ENCODE measurements at regions not wholly inside any gene's neighbourhood (a gene's known extent, or its start where the extent isn't known, plus 50 kb on each side); places are given as distances from the start of the nearest gene placed in this dataset.

- TF ChIP-seq SUZ12 (IDR thresholded peaks at IDR 0.05) = no peak
- ChIA-PET CTCF (no interaction called here), POLR2A (no interaction called here)
- DNase-seq (ENCODE audit: extremely low spot score) = no peak
Measured at GRCh38 chr1:244339073-244339692, 112.5 kb downstream of the ADSS2 start.

GRCh38 chr1:244339776-244340175, 111.9 kb downstream of the ADSS2 start:
- TF ChIP-seq ARNT (IDR thresholded peaks at IDR 0.05) (no peak), BHLHE40 (IDR thresholded peaks at IDR 0.05; ENCODE audit: borderline replicate concordance) (no peak), FOXM1 (IDR thresholded peaks at IDR 0.05; ENCODE audit: borderline replicate concordance) (no peak), SP1 (IDR thresholded peaks at IDR 0.05) (no peak), LEF1 (IDR thresholded peaks at IDR 0.05; ENCODE audit: borderline replicate concordance) (no peak), L3MBTL2 (conservative IDR thresholded peaks at IDR 0.05) (no peak), ZNF384 (IDR thresholded peaks at IDR 0.05) (no peak), SUZ12 (IDR thresholded peaks at IDR 0.05) (no peak), CTBP1 (IDR thresholded peaks at IDR 0.05; ENCODE audit: borderline replicate concordance) (no peak), FOXK2 (IDR thresholded peaks at IDR 0.05) (no peak), NFRKB (IDR thresholded peaks at IDR 0.05) (no peak), ELF4 (IDR thresholded peaks at IDR 0.05) (no peak), HDGF (IDR thresholded peaks at IDR 0.05; ENCODE audit: borderline replicate concordance) (no peak)
- TF ChIP-seq, protein P1, sequence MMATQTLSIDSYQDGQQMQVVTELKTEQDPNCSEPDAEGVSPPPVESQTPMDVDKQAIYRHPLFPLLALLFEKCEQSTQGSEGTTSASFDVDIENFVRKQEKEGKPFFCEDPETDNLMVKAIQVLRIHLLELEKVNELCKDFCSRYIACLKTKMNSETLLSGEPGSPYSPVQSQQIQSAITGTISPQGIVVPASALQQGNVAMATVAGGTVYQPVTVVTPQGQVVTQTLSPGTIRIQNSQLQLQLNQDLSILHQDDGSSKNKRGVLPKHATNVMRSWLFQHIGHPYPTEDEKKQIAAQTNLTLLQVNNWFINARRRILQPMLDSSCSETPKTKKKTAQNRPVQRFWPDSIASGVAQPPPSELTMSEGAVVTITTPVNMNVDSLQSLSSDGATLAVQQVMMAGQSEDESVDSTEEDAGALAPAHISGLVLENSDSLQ (IDR thresholded peaks at IDR 0.05) = no peak
- DNase-seq (ENCODE audit: extremely low spot score) = no peak
- POLR2A ChIA-PET = interaction anchor here (1.0 kb wide), 1 partner anchor 9 kb away, joined by 4 read pairs; no protein-coding TSS in a partner anchor
- CTCF ChIA-PET = no interaction called here

- ChIA-PET CTCF (interaction anchor here (0.6 kb wide), 1 partner anchor 254 kb away, joined by 3 read pairs; no protein-coding TSS in a partner anchor), POLR2A (interaction anchor here (1.0 kb wide), 1 partner anchor 9 kb away, joined by 4 read pairs; no protein-coding TSS in a partner anchor)
- no peak for TF ChIP-seq ARNT (IDR thresholded peaks at IDR 0.05)
- TF ChIP-seq, protein P1 (IDR thresholded peaks at IDR 0.05) = no peak
- TF ChIP-seq ZNF384 (IDR thresholded peaks at IDR 0.05) = no peak
- TF ChIP-seq SUZ12 (IDR thresholded peaks at IDR 0.05) = no peak
- no peak for TF ChIP-seq BHLHE40 (IDR thresholded peaks at IDR 0.05; ENCODE audit: borderline replicate concordance)
- TF ChIP-seq NFRKB (IDR thresholded peaks at IDR 0.05) = no peak
- TF ChIP-seq FOXM1 (IDR thresholded peaks at IDR 0.05; ENCODE audit: borderline replicate concordance) = no peak
- TF ChIP-seq HDGF (IDR thresholded peaks at IDR 0.05; ENCODE audit: borderline replicate concordance) = no peak
- TF ChIP-seq CTBP1 (IDR thresholded peaks at IDR 0.05; ENCODE audit: borderline replicate concordance) = no peak
- no peak for TF ChIP-seq ELF4 (IDR thresholded peaks at IDR 0.05)
- TF ChIP-seq SP1 (IDR thresholded peaks at IDR 0.05) = no peak
- TF ChIP-seq TARDBP (IDR thresholded peaks at IDR 0.05) = no peak
- TF ChIP-seq L3MBTL2 (conservative IDR thresholded peaks at IDR 0.05) = no peak
- no peak for TF ChIP-seq FOXK2 (IDR thresholded peaks at IDR 0.05)
- TF ChIP-seq FOXA1 (IDR thresholded peaks at IDR 0.05) = no peak
- TF ChIP-seq LEF1 (IDR thresholded peaks at IDR 0.05; ENCODE audit: borderline replicate concordance) = no peak
- no peak for DNase-seq (ENCODE audit: extremely low spot score)
Measured at GRCh38 chr1:244340396-244340795, 111.3 kb downstream of the ADSS2 start.

DNA sequence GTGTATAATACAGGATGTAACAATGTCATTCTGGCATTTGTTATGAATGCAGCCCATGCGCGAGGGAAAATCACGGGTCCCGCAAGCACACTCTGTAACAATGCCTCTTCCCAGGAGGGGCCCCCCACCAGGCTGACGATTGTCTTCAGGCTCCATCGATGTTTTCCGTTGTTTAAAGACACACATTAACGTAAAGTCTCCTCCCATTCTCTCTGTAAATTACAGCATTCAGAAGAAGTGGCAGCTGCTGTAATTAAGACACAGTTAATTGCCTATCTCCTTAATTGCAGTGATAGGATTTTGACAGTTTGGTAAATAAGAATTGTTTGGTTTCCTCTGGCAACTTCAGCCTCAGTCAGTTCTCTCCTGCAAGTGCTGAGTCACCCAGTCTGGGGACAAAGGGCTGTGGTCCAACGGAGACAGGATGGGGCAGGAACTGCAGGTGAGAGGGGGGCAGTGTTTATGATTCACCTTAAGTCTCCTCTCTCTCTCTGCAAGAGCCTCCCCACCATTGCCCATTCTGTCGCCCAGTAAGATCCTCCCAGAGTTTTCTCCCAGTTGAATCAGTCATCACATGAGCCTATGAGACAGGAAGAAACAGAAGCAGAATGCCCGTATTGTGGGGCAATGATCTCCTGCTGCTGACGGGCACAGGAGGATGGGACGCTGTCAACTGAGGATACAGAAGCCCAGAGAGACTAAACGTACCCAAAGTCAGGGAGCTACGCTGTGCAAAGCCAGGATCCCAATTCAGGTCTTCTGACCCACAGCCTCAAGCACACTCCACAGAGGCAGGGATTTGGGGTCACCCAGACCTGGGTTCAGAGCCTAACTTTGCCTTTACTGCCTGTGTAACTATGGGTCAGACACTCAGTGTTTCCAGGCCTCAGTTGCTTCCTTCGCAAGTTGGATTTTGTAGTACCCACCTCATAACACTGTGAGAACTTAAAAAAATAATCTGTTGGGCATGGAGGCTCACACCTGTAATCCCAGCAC, 110.0 kb downstream of the ADSS2 start:
- no peak for TF ChIP-seq ELF4 (IDR thresholded peaks at IDR 0.05)
- TF ChIP-seq SP1 (IDR thresholded peaks at IDR 0.05) = no peak
- TF ChIP-seq HDGF (IDR thresholded peaks at IDR 0.05; ENCODE audit: borderline replicate concordance) = no peak
- TF ChIP-seq ARNT (IDR thresholded peaks at IDR 0.05) = no peak
- TF ChIP-seq CTBP1 (IDR thresholded peaks at IDR 0.05; ENCODE audit: borderline replicate concordance) = no peak
- no peak for TF ChIP-seq L3MBTL2 (conservative IDR thresholded peaks at IDR 0.05)
- no peak for TF ChIP-seq LEF1 (IDR thresholded peaks at IDR 0.05; ENCODE audit: borderline replicate concordance)
- TF ChIP-seq TARDBP (IDR thresholded peaks at IDR 0.05) = no peak
- no peak for TF ChIP-seq SUZ12 (IDR thresholded peaks at IDR 0.05)
- TF ChIP-seq BHLHE40 (IDR thresholded peaks at IDR 0.05; ENCODE audit: borderline replicate concordance) = no peak
- TF ChIP-seq FOXK2 (IDR thresholded peaks at IDR 0.05) = no peak
- TF ChIP-seq ZNF384 (IDR thresholded peaks at IDR 0.05) = no peak
- no peak for TF ChIP-seq FOXM1 (IDR thresholded peaks at IDR 0.05; ENCODE audit: borderline replicate concordance)
- TF ChIP-seq, protein P1 (IDR thresholded peaks at IDR 0.05) = no peak
- no peak for TF ChIP-seq NFRKB (IDR thresholded peaks at IDR 0.05)
- no peak for TF ChIP-seq FOXA1 (IDR thresholded peaks at IDR 0.05)
- CTCF ChIA-PET = no interaction called here
- no peak for DNase-seq (ENCODE audit: extremely low spot score)
- POLR2A ChIA-PET = interaction anchor here (0.6 kb wide), 1 partner anchor 81 kb away, joined by 5 read pairs; no protein-coding TSS in a partner anchor

DNA sequence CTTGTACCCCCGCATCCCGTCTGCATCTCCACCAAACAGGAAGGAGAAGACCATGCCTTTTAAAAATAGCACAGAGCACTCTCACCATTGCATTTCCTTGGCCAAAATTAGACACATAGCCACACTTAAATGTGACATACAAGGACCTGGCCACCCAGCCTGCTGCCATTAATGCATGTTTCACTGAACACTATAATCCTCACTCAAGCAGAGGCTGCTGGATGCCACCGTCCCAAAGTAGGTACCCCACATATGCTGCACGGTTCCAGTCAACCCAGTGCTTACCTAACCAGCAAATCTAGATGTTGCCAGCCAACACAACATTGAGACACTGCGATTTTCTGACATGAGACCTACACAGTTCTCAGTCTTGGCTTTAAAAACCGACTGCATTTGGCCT, 107.7 kb downstream of the ADSS2 start:
- ChIA-PET CTCF (interaction anchor here (0.6 kb wide), 1 partner anchor 132 kb away, joined by 8 read pairs; no protein-coding TSS in a partner anchor), POLR2A (no interaction called here)
- no peak for TF ChIP-seq HDGF (IDR thresholded peaks at IDR 0.05; ENCODE audit: borderline replicate concordance)
- TF ChIP-seq NFRKB (IDR thresholded peaks at IDR 0.05) = no peak
- TF ChIP-seq, protein P1 (IDR thresholded peaks at IDR 0.05) = no peak
- no peak for TF ChIP-seq SUZ12 (IDR thresholded peaks at IDR 0.05)
- TF ChIP-seq LEF1 (IDR thresholded peaks at IDR 0.05; ENCODE audit: borderline replicate concordance) = no peak
- DNase-seq (ENCODE audit: extremely low spot score) = no peak
